ENCODE measurements at regions not wholly inside any gene's neighbourhood (a gene's known extent, or its start where the extent isn't known, plus 50 kb on each side); places are given as distances from the start of the nearest gene placed in this dataset.

DNA sequence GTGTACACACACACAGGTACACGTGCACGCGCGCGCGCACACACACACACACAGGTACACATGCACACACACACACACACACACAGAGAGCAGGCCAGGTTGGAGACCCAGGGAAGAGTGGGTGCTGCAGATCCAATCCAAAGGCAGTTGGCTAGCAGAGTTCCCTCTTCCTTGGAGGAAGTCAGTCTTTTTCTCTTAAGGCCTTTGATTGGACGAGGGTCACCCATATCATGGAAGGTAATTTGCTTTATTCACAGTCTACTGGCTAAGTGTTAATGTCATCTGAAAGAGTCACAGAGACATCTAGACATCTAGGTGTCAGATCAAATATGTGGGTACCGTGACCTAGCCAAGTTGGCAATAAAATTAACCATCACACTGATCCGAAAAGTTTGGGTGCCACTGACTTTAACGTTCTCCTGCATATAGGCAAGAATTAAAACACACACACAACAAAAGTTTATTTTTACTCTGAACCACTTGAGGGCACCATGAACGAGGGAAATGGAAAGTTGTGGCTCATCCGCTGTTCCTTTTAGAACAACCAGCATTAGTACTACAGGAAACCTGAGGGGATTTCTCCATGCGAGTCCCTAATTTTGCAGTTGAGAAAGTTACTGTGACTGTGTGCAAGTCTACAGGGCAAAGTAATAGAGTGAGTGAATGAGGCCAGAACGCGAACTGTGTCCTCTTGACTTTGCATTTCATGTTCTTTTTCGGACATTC, 66.0 kb upstream of the STOX2 start:
- TF ChIP-seq EZH2 (IDR thresholded peaks at IDR 0.05; ENCODE audit: insufficient read depth, poor library complexity, severe bottlenecking) (no peak), EZH2phosphoT487 (IDR thresholded peaks at IDR 0.05; ENCODE audit: insufficient read depth, low read depth) (no peak)

Measured in GM23248 (cell line).